Astrocyte of the spinal cord (primary cell): ENCODE measurements at regions not wholly inside any gene's neighbourhood (a gene's known extent, or its start where the extent isn't known, plus 50 kb on each side); places are given as distances from the start of the nearest gene placed in this dataset.

ENCODE experiments used
- DNase-seq: peaks from one replicate; pipeline ENCODE4 v3.0.0; 2011; ENCODE audit warnings: low read depth, low spot score
- H3K4me3 ChIP-seq: 2 replicates; pipeline ENCODE4 v1.5.1; 2011; ENCODE audit warnings: low read depth, mild to moderate bottlenecking, low read length, moderate library complexity
- CTCF ChIP-seq: IDR thresholded peaks from 2 replicates; pipeline ENCODE4 v1.5.1; 2012; ENCODE audit warnings: low read depth, mild to moderate bottlenecking, low read length, inconsistent platforms
- in situ Hi-C: cut with HindIII; loops from 2 replicates; pipeline ENCODE4 v1.10.0; 2017; ENCODE audit warnings: low sequenced_read_pairs

- H3K4me3 ChIP-seq: no peak overlapping the region
- in situ Hi-C loops: no loop called here
- no peak for TF ChIP-seq CTCF
Measured at GRCh38 chr11:116445108-116446047, 327.4 kb downstream of the BUD13 start.

GRCh38 chr11:116442238-116442752 lies 330.5 kb downstream of the BUD13 start:
- DNase-seq: no peak
- TF ChIP-seq CTCF: no peak
- no peak overlapping the region for H3K4me3 ChIP-seq
- in situ Hi-C loops: no loop called here

More at GRCh38 chr11:116445108-116446047, 327.4 kb downstream of the BUD13 start:
- no peak for DNase-seq

- no peak for TF ChIP-seq CTCF
- in situ Hi-C loops: no loop called here
- no peak for DNase-seq
- H3K4me3 ChIP-seq: no peak overlapping the region
Measured at GRCh38 chr11:116439361-116439677, 333.5 kb downstream of the BUD13 start.

GRCh38 chr11:116438651-116439360 lies 334.0 kb downstream of the BUD13 start:
- DNase-seq: no peak
- in situ Hi-C loops: no loop called here
- no peak for TF ChIP-seq CTCF
- H3K4me3 ChIP-seq: no peak overlapping the region

GRCh38 chr11:116434986-116435385 lies 337.8 kb downstream of the BUD13 start:
- in situ Hi-C loops: no loop called here
- DNase-seq: no peak
- no peak for TF ChIP-seq CTCF
- no peak overlapping the region for H3K4me3 ChIP-seq

GRCh38 chr11:116432301-116432700 lies 340.5 kb downstream of the BUD13 start:
- in situ Hi-C loops: no loop called here
- TF ChIP-seq CTCF: no peak
- no peak overlapping the region for H3K4me3 ChIP-seq
- DNase-seq: no peak
